ENCODE measurements at regions not wholly inside any gene's neighbourhood (a gene's known extent, or its start where the extent isn't known, plus 50 kb on each side); places are given as distances from the start of the nearest gene placed in this dataset.

DNA sequence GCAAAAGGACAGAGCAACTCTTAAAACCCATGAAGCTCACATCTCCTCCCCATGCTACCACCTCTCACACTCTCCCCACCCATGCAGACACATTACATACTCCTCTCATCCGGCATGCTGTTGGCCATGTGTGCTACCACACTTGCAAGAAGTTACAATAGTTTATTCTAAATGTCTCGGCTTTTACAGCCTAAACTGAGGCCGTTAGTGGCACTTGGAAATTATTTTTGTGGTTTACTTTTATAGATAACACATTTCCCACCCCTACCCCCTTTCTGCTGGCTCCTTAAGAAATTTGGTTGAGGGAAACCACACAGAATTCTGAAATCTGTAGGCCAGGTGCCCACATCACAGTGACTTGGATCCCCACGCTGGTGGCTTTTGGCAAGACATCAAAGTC is 141.1 kb upstream of the HHIP start:
- Histone ChIP-seq H4K20me1 (ENCODE audit: insufficient read depth, low read depth, low read length) (no peaks in the 10 kb centered on the region), H2AFZ (ENCODE audit: low read length) (no peak overlapping the region), H3K4me2 (ENCODE audit: low read depth, low read length, poor library complexity, severe bottlenecking) (no peak overlapping the region), H3K4me1 (ENCODE audit: low read length) (no peaks in the 10 kb centered on the region), H3K9me3 (ENCODE audit: low read length) (no peaks in the 10 kb centered on the region), H3K27ac (ENCODE audit: low read length) (no peak overlapping the region), H3K9me2 (replicated peaks; ENCODE audit: insufficient read depth, low read length) (no peaks in the 10 kb centered on the region), H3K79me2 (ENCODE audit: low read length) (no peaks in the 10 kb centered on the region), H3K36me3 (ENCODE audit: insufficient read depth, low read length) (no peaks in the 10 kb centered on the region), H3K4me3 (ENCODE audit: low read length) (no peak overlapping the region), H3K9ac (ENCODE audit: low read length) (no peak overlapping the region), H3K27me3 (ENCODE audit: low read length) (no peaks in the 10 kb centered on the region)
- DNase-seq, result no peak

DNA sequence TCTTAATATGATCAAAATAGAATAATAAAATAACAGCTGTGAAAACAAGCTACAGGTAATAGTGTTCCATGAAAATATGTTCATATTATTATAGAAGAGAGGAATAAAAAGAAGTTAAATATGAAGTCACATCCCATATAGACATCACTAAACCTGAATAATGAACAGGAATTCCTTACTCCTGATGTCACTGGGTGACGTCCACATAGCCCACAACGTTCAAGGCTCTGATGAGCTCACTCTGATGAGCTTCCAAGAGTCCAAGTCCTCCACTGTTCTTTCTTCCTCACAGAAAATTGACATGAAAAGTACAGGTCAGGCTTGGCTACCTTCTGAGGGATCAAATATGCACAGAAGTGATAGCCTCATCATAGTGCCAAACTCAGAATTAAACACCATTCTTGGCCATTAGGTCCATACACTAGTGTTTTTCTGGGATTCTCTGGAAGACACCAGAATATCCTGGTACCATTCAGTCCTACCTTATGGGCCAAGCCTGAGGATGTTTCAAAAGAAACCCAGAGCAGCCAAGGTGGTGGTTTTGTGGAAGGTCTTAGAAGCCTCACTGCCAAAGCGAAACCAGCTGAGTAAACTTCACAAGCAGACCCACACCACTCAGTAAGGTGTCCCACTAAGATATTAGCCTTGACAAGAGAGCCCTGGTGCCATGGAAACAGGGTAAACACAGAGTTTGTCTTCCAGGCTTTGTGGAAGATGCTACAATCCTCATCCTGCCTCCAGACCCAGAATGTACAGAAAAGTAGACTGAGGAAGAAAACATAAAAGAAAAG is 138.4 kb upstream of the HHIP start:
- no peak for DNase-seq
- no peak overlapping the region for H3K27ac ChIP-seq (ENCODE audit: low read length)
- no peak overlapping the region for H3K9ac ChIP-seq (ENCODE audit: low read length)
- no peaks in the 10 kb centered on the region for H3K27me3 ChIP-seq (ENCODE audit: low read length)
- H3K79me2 ChIP-seq (ENCODE audit: low read length), result no peaks in the 10 kb centered on the region
- no peak overlapping the region for H3K4me2 ChIP-seq (ENCODE audit: low read depth, low read length, poor library complexity, severe bottlenecking)
- no peaks in the 10 kb centered on the region for H3K9me2 ChIP-seq (replicated peaks; ENCODE audit: insufficient read depth, low read length)
- H3K9me3 ChIP-seq (ENCODE audit: low read length), result no peaks in the 10 kb centered on the region
- H3K36me3 ChIP-seq (ENCODE audit: insufficient read depth, low read length), result no peaks in the 10 kb centered on the region
- H4K20me1 ChIP-seq (ENCODE audit: insufficient read depth, low read depth, low read length), result no peaks in the 10 kb centered on the region
- no peak overlapping the region for H3K4me3 ChIP-seq (ENCODE audit: low read length)
- H2AFZ ChIP-seq (ENCODE audit: low read length), result no peak overlapping the region
- no peaks in the 10 kb centered on the region for H3K4me1 ChIP-seq (ENCODE audit: low read length)

DNA sequence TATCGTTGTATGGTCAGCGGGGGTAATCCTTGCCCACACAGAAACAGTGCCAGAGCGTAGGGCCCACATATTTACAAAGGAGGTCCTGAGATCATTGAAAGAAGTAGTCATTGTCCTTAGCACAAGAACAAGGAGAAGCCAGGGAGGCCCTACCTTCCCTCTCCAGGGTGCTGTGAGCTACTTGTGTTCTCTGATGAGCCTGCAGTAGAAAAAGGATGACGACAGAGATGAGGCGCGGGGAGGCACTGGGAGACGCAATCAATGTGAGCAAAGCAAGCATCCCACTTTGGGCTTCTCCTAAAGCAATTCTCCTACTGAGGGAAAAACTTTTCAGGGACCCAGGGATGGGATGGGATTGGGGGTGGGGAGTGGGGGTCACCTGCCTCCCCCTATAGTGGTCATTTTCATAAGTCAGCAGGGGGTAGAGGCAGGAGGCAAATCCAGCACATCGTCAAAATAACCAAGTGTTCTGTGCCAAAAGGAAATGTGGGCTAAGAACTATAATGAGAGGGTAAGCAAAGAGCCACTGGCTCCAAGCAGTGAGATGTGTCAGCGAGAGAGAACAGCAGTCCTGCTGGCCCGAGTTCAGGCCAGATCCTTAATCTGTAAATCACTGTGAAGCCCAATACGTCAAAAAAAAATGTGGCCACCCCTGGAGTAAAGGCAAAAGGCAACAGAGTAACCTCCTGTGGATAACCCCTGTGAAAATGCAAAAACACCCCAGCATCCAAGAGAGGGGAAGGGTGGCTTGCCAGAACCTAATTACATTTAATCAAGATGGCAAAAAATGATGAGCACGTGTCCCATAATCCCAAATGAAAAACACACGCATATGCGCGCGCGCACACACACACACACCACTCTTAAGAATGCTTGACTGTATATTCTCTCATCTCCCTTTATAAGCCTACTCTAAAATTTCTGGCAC is 136.6 kb upstream of the HHIP start:
- Histone ChIP-seq H2AFZ (ENCODE audit: low read length) (no peak overlapping the region), H3K36me3 (ENCODE audit: insufficient read depth, low read length) (no peaks in the 10 kb centered on the region), H3K27me3 (ENCODE audit: low read length) (no peaks in the 10 kb centered on the region), H3K4me1 (ENCODE audit: low read length) (no peaks in the 10 kb centered on the region), H4K20me1 (ENCODE audit: insufficient read depth, low read depth, low read length) (no peaks in the 10 kb centered on the region), H3K79me2 (ENCODE audit: low read length) (no peaks in the 10 kb centered on the region), H3K27ac (ENCODE audit: low read length) (no peak overlapping the region), H3K4me3 (ENCODE audit: low read length) (no peak overlapping the region), H3K9me2 (replicated peaks; ENCODE audit: insufficient read depth, low read length) (no peaks in the 10 kb centered on the region), H3K9ac (ENCODE audit: low read length) (no peak overlapping the region), H3K4me2 (ENCODE audit: low read depth, low read length, poor library complexity, severe bottlenecking) (no peak overlapping the region), H3K9me3 (ENCODE audit: low read length) (no peaks in the 10 kb centered on the region)
- DNase-seq, result no peak

DNA sequence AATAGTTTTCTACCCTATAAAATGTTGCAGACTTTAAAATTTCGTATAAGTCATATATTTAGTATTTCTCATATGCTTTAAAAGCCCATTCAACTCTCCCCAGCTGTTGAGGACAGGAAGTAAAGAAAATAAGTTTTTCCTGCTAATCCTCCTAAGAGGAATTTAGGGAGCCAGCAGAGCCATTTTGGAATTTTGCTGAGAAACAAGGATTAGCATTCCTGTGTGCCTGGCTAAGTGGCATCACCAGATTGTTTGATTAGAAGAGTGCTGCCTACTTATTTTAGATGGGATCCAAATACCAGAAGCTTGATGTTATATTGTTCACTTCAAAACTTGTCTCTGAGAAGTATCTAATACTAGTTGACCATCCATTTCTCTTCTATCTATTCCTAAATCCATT is 131.2 kb upstream of the HHIP start:
- Histone ChIP-seq H3K36me3 (ENCODE audit: insufficient read depth, low read length) (no peaks in the 10 kb centered on the region), H3K9me3 (ENCODE audit: low read length) (no peaks in the 10 kb centered on the region), H3K4me2 (ENCODE audit: low read depth, low read length, poor library complexity, severe bottlenecking) (no peak overlapping the region), H3K4me3 (ENCODE audit: low read length) (no peak overlapping the region), H3K4me1 (ENCODE audit: low read length) (no peaks in the 10 kb centered on the region), H3K79me2 (ENCODE audit: low read length) (no peaks in the 10 kb centered on the region), H2AFZ (ENCODE audit: low read length) (no peak overlapping the region), H3K9ac (ENCODE audit: low read length) (no peak overlapping the region), H3K9me2 (replicated peaks; ENCODE audit: insufficient read depth, low read length) (no peaks in the 10 kb centered on the region), H4K20me1 (ENCODE audit: insufficient read depth, low read depth, low read length) (no peaks in the 10 kb centered on the region), H3K27me3 (ENCODE audit: low read length) (no peaks in the 10 kb centered on the region), H3K27ac (ENCODE audit: low read length) (no peak overlapping the region)
- DNase-seq, result no peak

DNA sequence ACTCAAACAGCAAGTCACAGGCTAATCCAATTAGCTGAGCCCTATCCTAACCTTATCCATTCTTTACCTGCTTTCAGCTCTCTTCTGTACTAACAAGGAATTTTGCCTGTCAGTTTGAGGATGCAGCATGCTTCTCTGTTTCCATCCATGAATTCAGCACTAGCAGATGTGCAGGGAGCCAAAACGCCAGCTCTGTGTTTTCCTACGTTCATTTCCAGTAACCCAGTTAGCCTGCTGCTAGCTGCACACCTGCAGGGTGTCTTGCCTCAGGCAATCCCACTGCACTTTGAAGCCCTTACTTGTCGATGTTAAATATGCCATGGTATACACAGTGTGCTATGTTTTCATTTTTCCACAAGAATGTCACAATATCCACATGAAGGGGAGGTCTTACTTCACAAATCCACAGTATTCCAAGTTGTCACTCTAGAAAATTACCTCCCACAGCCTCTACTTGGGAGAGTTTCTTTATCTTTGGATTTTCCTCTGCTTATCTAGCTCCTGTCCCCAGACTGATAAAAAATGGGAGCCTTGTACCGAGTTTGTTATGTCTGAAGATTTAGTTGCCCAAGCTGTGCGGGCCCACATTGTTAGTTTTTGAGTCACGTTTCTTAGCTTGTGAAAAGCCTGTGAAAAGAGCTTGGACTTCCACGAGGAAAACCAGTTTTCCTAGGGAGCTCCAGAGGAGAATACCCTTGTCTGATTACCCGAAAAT is 127.6 kb upstream of the HHIP start:
- no peak overlapping the region for H3K9ac ChIP-seq (ENCODE audit: low read length)
- no peak overlapping the region for H3K4me3 ChIP-seq (ENCODE audit: low read length)
- no peaks in the 10 kb centered on the region for H4K20me1 ChIP-seq (ENCODE audit: insufficient read depth, low read depth, low read length)
- no peaks in the 10 kb centered on the region for H3K4me1 ChIP-seq (ENCODE audit: low read length)
- H3K27ac ChIP-seq (ENCODE audit: low read length), result no peak overlapping the region
- no peaks in the 10 kb centered on the region for H3K27me3 ChIP-seq (ENCODE audit: low read length)
- H3K4me2 ChIP-seq (ENCODE audit: low read depth, low read length, poor library complexity, severe bottlenecking), result no peak overlapping the region
- H3K9me2 ChIP-seq (replicated peaks; ENCODE audit: insufficient read depth, low read length), result no peaks in the 10 kb centered on the region
- H3K79me2 ChIP-seq (ENCODE audit: low read length), result no peaks in the 10 kb centered on the region
- H3K36me3 ChIP-seq (ENCODE audit: insufficient read depth, low read length), result no peaks in the 10 kb centered on the region
- H2AFZ ChIP-seq (ENCODE audit: low read length), result no peak overlapping the region
- no peaks in the 10 kb centered on the region for H3K9me3 ChIP-seq (ENCODE audit: low read length)
- DNase-seq, result no peak

DNA sequence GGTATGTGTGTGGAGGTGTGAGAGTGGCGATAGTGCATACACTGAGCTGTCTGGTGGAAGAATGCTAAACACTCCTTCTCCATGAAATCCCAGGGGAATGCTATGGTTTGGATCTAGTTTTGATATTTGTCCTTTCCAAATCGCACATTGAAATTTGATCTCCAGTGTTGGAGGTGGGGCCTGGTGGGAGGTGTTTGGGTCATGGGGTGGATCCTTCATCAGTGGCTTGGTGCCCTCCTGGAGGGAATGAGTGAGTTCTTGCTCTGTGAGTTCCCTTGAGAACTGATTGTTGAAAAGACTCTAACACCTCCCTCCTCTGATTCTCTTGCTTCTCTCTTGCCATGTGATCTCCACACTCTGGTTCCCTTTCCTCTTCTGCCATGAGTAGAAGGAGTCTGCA is 114.1 kb upstream of the HHIP start:
- Histone ChIP-seq H3K4me1 (ENCODE audit: low read length) (no peaks in the 10 kb centered on the region), H3K4me3 (ENCODE audit: low read length) (no peak overlapping the region), H3K9ac (ENCODE audit: low read length) (no peak overlapping the region), H3K27ac (ENCODE audit: low read length) (no peak overlapping the region), H2AFZ (ENCODE audit: low read length) (no peak overlapping the region), H3K27me3 (ENCODE audit: low read length) (no peaks in the 10 kb centered on the region), H4K20me1 (ENCODE audit: insufficient read depth, low read depth, low read length) (no peaks in the 10 kb centered on the region), H3K36me3 (ENCODE audit: insufficient read depth, low read length) (no peaks in the 10 kb centered on the region), H3K9me2 (replicated peaks; ENCODE audit: insufficient read depth, low read length) (no peaks in the 10 kb centered on the region), H3K79me2 (ENCODE audit: low read length) (no peaks in the 10 kb centered on the region), H3K9me3 (ENCODE audit: low read length) (no peaks in the 10 kb centered on the region), H3K4me2 (ENCODE audit: low read depth, low read length, poor library complexity, severe bottlenecking) (no peak overlapping the region)
- DNase-seq, result no peak

DNA sequence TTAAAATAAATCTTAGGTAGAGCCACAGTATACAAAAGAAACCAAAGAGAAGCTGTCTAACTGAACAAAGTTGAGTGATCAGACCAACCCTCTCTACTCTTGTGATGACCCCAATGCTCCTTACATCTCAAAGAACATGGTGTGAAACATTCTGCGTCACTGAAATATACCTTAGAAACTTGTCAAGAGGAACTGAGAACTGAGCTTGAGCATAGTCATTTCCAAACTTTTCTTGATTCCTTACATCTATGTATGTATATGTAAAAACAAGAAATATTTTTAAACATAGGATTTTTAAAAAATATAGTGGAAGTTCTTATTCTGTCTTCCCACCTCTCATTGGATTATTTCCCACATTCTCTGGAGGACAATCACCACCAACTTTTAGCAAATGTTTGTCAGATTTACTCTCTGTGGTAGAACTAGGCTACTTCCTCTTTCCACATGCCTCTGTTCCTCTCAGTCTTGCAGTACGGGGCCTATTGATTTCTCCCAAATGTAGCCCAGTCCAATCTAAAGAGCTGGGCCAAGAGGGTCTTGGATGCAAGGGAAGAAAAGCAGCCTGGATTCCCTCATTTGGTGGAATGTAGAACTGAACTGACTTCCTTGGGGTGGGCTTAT is 98.2 kb upstream of the HHIP start:
- Histone ChIP-seq H3K27ac (ENCODE audit: low read length) (no peak overlapping the region), H3K9me3 (ENCODE audit: low read length) (peaks cover 3% of the 10 kb centered on the region; the same call in 1 of the 2 replicates), H3K4me3 (ENCODE audit: low read length) (no peak overlapping the region), H3K27me3 (ENCODE audit: low read length) (no peaks in the 10 kb centered on the region), H3K36me3 (ENCODE audit: insufficient read depth, low read length) (no peaks in the 10 kb centered on the region), H4K20me1 (ENCODE audit: insufficient read depth, low read depth, low read length) (no peaks in the 10 kb centered on the region), H3K4me2 (ENCODE audit: low read depth, low read length, poor library complexity, severe bottlenecking) (no peak overlapping the region), H3K9me2 (replicated peaks; ENCODE audit: insufficient read depth, low read length) (no peaks in the 10 kb centered on the region), H2AFZ (ENCODE audit: low read length) (no peak overlapping the region), H3K4me1 (ENCODE audit: low read length) (no peaks in the 10 kb centered on the region), H3K9ac (ENCODE audit: low read length) (no peak overlapping the region), H3K79me2 (ENCODE audit: low read length) (no peaks in the 10 kb centered on the region)
- no peak for DNase-seq

DNA sequence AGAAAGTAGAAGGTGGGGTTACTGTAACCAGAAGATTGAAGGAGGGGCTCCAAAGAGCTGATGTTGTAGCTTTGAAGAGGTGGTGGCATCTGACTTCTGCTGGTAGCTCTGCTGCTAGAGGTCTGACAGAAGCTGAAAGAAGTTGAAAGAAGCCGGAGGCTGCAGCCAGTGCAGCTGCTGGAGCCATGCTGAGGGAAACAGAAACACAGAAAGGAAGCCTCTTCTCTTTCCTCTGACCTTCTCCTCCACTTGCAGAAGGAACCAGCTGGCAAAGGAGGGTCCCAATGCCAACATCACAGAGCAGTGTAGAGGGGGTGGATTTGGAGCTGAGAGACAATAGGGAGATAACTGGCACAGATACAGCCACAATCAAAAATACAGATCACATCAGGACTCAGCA is 89.3 kb upstream of the HHIP start:
- Histone ChIP-seq H3K4me3 (ENCODE audit: low read length) (no peak overlapping the region), H3K9me2 (replicated peaks; ENCODE audit: insufficient read depth, low read length) (no peaks in the 10 kb centered on the region), H3K79me2 (ENCODE audit: low read length) (no peaks in the 10 kb centered on the region), H3K4me1 (ENCODE audit: low read length) (no peaks in the 10 kb centered on the region), H3K4me2 (ENCODE audit: low read depth, low read length, poor library complexity, severe bottlenecking) (no peak overlapping the region), H2AFZ (ENCODE audit: low read length) (no peak overlapping the region), H3K27me3 (ENCODE audit: low read length) (no peaks in the 10 kb centered on the region), H3K9ac (ENCODE audit: low read length) (no peak overlapping the region), H3K9me3 (ENCODE audit: low read length) (no peaks in the 10 kb centered on the region), H3K36me3 (ENCODE audit: insufficient read depth, low read length) (no peaks in the 10 kb centered on the region), H4K20me1 (ENCODE audit: insufficient read depth, low read depth, low read length) (no peaks in the 10 kb centered on the region), H3K27ac (ENCODE audit: low read length) (no peak overlapping the region)
- no peak for DNase-seq
